Gastroesophageal sphincter (tissue), 4 donors: ENCODE measurements at regions not wholly inside any gene's neighbourhood (a gene's known extent, or its start where the extent isn't known, plus 50 kb on each side); places are given as distances from the start of the nearest gene placed in this dataset.

Experiments
- ATAC-seq: fragments of 150-250 bp; one replicate; pipeline ENCODE4 v1.9.1; 2016; ENCODE audit warnings: mild to moderate bottlenecking, moderate library complexity
- H3K27ac ChIP-seq, 4 donors: fragments of 200-600 bp; sonication (generic) in 3 of 4; 1 replicate in 3 of 4; 2 replicates in 1 of 4; pipeline ENCODE4 v1.5.1; 2016 to 2019
- H3K27me3 ChIP-seq: fragments of 200-600 bp; sonication (generic); one replicate; pipeline ENCODE4 v1.5.1; 2019
- H3K36me3 ChIP-seq, 2 donors: fragments of 200-600 bp; sonication (generic); one replicate each; pipeline ENCODE4 v1.5.1; 2019; ENCODE audit warnings: control low read depth in 1 of 2
- H3K4me1 ChIP-seq, 3 donors: fragments of 200-600 bp; sonication (generic); 1 replicate in 2 of 3; 2 replicates in 1 of 3; pipeline ENCODE4 v1.5.1; 2016 to 2019; ENCODE audit warnings: control low read depth in 2 of 3
- H3K4me3 ChIP-seq, 2 donors: fragments of 200-600 bp; sonication (generic); one replicate each; pipeline ENCODE4 v1.5.1; 2019; ENCODE audit warnings: mild to moderate bottlenecking in 1 of 2, moderate library complexity in 1 of 2
- H3K9me3 ChIP-seq, 3 donors: fragments of 200-600 bp; sonication (generic); one replicate each; pipeline ENCODE4 v1.5.1; 2017 to 2019; ENCODE audit warnings: control low read depth in 2 of 3
- CTCF ChIP-seq, 4 experiments: fragments of 200-600 bp in 2 of 4; fragments of 450-650 bp in 2 of 4; sonication (generic) in 1 of 4; IDR thresholded peaks; one replicate each; pipeline ENCODE4 v1.5.1; 2017 to 2019; ENCODE audit warnings: antibody characterized with exemption in 4 of 4, mild to moderate bottlenecking in 2 of 4, moderate library complexity in 2 of 4
- EP300 ChIP-seq: sonication (generic); formaldehyde crosslinking; IDR thresholded peaks from one replicate; pipeline ENCODE4 v1.6.1; 2017; ENCODE audit warnings: antibody characterized with exemption, mild to moderate bottlenecking
- POLR2A ChIP-seq, 2 donors: fragments of 450-650 bp; IDR thresholded peaks; one replicate each; pipeline ENCODE4 v1.6.1; 2017; ENCODE audit warnings: antibody characterized with exemption in 2 of 2, mild to moderate bottlenecking in 2 of 2, moderate library complexity in 1 of 2
- POLR2AphosphoS5 ChIP-seq: sonication (generic); formaldehyde crosslinking; IDR thresholded peaks from one replicate; pipeline ENCODE4 v1.6.1; 2017; ENCODE audit warnings: antibody characterized with exemption
- WGBS, 2 donors: methylation state at CpG; one replicate each; pipeline ENCODE4 v1.1.5; 2018; ENCODE audit warnings: low coverage in 1 of 2; 5-methylcytosine and 5-hydroxymethylcytosine counted together

- no peak for ATAC-seq
- Histone ChIP-seq H3K4me1 (peaks cover 0 to 5% (median 0%) of the 10 kb centered on the region in 3 donors), H3K27me3 (peaks cover 9% of the 10 kb centered on the region), H3K9me3 (no peaks in the 10 kb centered on the region), H3K36me3 (no peaks in the 10 kb centered on the region), H3K4me3 (no peak overlapping the region), H3K27ac (no peak overlapping the region)
- 65 to 66% methylated on average over 6 to 9 of the region's 13 CpGs for WGBS, 2 donors
- TF ChIP-seq CTCF (IDR thresholded peaks at IDR 0.05) (no peak), EP300 (no peak), POLR2A (IDR thresholded peaks at IDR 0.05) (no peak), POLR2AphosphoS5 (no peak)
Observed at GRCh38 chr11:69409812-69410645, 71.4 kb upstream of the LINC01488 start.

GRCh38 chr11:69411257-69411924 lies 70.1 kb upstream of the LINC01488 start:
- no peak for ATAC-seq
- TF ChIP-seq POLR2A (IDR thresholded peaks at IDR 0.05) (no peak), CTCF (IDR thresholded peaks at IDR 0.05) (no peak), EP300 (no peak), POLR2AphosphoS5 (no peak)
- no peak overlapping the region for H3K4me3 ChIP-seq
- WGBS, 2 donors, result 70 to 82% methylated on average over 7 to 8 of the region's 8 CpGs
- no peaks in the 10 kb centered on the region for H3K9me3 ChIP-seq
- H3K4me1 ChIP-seq, result peaks cover 0 to 18% (median 7%) of the 10 kb centered on the region in 3 donors
- H3K27me3 ChIP-seq, result peaks cover 9% of the 10 kb centered on the region
- H3K36me3 ChIP-seq, result no peaks in the 10 kb centered on the region
- H3K27ac ChIP-seq, result no peak overlapping the region

GRCh38 chr11:69413015-69413801 lies 68.3 kb upstream of the LINC01488 start:
- H3K9me3 ChIP-seq, result no peaks in the 10 kb centered on the region
- H3K4me3 ChIP-seq, result no peak overlapping the region
- TF ChIP-seq CTCF (IDR thresholded peaks at IDR 0.05) (no peak), POLR2A (IDR thresholded peaks at IDR 0.05) (no peak), POLR2AphosphoS5 (no peak), EP300 (no peak)
- peaks cover 9% of the 10 kb centered on the region for H3K27me3 ChIP-seq
- H3K4me1 ChIP-seq, result peaks cover 0 to 26% (median 8%) of the 10 kb centered on the region in 3 donors
- H3K36me3 ChIP-seq, result no peaks in the 10 kb centered on the region
- 86 to 94% methylated on average over 3 to 6 of the region's 16 CpGs for WGBS, 2 donors
- H3K27ac ChIP-seq, result no peak overlapping the region
- no peak for ATAC-seq

GRCh38 chr11:69413993-69414392 lies 67.5 kb upstream of the LINC01488 start:
- H3K9me3 ChIP-seq, result no peaks in the 10 kb centered on the region
- no peak overlapping the region for H3K4me3 ChIP-seq
- TF ChIP-seq CTCF (IDR thresholded peaks at IDR 0.05), result no peak
- H3K27ac ChIP-seq, result no peak overlapping the region
- no peaks in the 10 kb centered on the region for H3K36me3 ChIP-seq
- no peak for ATAC-seq
- H3K27me3 ChIP-seq, result peaks cover 8% of the 10 kb centered on the region
- WGBS, 2 donors, result 81 to 100% methylated on average over 3 to 4 of the region's 4 CpGs
- H3K4me1 ChIP-seq, result peaks cover 0 to 26% (median 8%) of the 10 kb centered on the region in 3 donors
